ENCODE measurements at regions not wholly inside any gene's neighbourhood (a gene's known extent, or its start where the extent isn't known, plus 50 kb on each side); places are given as distances from the start of the nearest gene placed in this dataset.

- DNase-seq (ENCODE audit: low spot score), result no peak
These were observed 74.8 kb upstream of the SLC34A2 start for GRCh38 chr4:25580633-25581467.

- no peak for DNase-seq (ENCODE audit: low spot score)
These were observed 69.6 kb upstream of the SLC34A2 start for GRCh38 chr4:25585901-25586523.

DNA sequence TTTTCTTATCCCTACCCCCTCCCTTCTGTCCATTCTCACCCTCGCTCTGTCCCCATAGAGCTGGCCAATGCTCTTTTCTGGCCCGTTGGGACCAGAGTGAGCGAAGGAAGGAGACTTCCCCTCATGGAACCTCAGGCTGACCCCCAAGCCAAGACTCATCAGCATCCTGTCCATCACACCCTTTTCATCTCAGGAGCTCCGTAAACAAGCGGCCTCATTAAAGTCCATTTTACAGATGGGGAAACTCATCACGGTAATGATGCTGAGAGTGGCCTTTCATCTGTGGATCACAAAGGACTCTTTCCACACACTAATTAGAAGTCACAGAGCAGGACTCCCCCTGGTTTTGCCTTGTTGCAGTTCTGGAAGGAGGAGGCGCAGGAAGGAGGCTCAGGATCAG lies 67.4 kb upstream of the SLC34A2 start:
- DNase-seq (ENCODE audit: low spot score), result no peak

DNA sequence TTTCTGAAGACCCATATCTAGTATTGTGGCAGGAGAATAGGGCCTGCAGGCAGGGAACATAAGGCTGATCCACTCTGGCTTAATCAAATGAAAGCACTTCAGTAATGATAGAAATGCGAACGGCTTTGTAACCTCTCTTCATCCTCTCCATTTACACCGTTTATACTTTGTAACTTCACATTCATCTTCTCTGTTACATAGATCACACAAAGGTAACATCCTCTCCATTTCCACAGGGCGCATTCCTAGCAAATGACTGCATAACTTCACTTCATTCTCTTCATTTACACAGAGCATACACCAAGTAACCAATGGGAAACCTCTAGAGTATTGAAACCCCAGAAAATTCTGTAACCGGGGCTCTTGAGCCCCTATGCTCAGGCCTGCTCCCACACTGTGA lies 65.5 kb upstream of the SLC34A2 start:
- DNase-seq (ENCODE audit: low spot score), result no peak

DNA sequence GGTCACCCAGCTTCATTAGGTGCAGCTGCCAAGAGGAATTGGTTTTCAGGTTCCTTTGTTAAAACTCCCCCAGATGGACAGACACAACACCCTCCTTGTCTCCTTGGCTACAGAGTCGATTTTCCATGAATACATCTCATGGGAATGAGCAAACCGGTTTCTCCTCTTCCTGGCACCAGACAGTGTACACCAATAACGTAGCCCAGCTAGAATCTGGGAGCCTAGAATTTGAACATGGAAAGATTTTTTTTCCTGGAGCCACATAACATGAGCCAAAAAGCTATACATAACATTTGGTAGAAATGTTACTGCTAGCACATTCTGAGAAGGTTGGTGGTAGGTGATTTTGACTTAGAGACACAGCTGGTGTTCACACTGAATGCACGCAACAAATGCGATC lies 62.9 kb upstream of the SLC34A2 start:
- DNase-seq (ENCODE audit: low spot score), result no peak
